Progenitor cell of endocrine pancreas (in vitro differentiated cells): ENCODE measurements at regions not wholly inside any gene's neighbourhood (a gene's known extent, or its start where the extent isn't known, plus 50 kb on each side); places are given as distances from the start of the nearest gene placed in this dataset.

Experiments
- DNase-seq: peaks from one replicate; pipeline ENCODE4 v3.0.0; 2021; ENCODE audit warnings: low spot score; ENCODE audit not compliant: unreplicated experiment
- H3K27ac Mint-ChIP-seq: 2 replicates; pipeline ENCODE4 v1.8.0; 2021; ENCODE audit warnings: mild to moderate bottlenecking, moderate library complexity, mixed read lengths
- H3K27me3 Mint-ChIP-seq: 2 replicates; pipeline ENCODE4 v1.8.0; 2021; ENCODE audit warnings: mixed read lengths
- H3K36me3 Mint-ChIP-seq: 2 replicates; pipeline ENCODE4 v1.8.0; 2022; ENCODE audit warnings: mixed read lengths; ENCODE audit not compliant: insufficient read depth
- H3K4me1 Mint-ChIP-seq: 2 replicates; pipeline ENCODE4 v1.8.0; 2021; ENCODE audit warnings: low read depth, mixed read lengths
- H3K4me3 Mint-ChIP-seq: 2 replicates; pipeline ENCODE4 v1.8.0; 2021; ENCODE audit warnings: low read depth, mild to moderate bottlenecking, moderate library complexity, mixed read lengths
- H3K9me3 Mint-ChIP-seq: 2 replicates; pipeline ENCODE4 v1.8.0; 2021; ENCODE audit warnings: low read depth, mixed read lengths
- CTCF ChIP-seq: fragments of 200-600 bp; sonication (generic); IDR thresholded peaks from one replicate; pipeline ENCODE4 v1.5.0; 2021; ENCODE audit warnings: antibody characterized with exemption, mild to moderate bottlenecking; ENCODE audit not compliant: unreplicated experiment

- Mint-ChIP-seq H3K4me1 (peaks cover 2% of the 10 kb centered on the region), H3K9me3 (no peaks in the 10 kb centered on the region), H3K36me3 (no peaks in the 10 kb centered on the region), H3K27me3 (peaks cover 19% of the 10 kb centered on the region), H3K4me3 (no peak overlapping the region), H3K27ac (no peak overlapping the region)
- DNase-seq = no peak
- TF ChIP-seq CTCF = no peak
Observed at GRCh38 chr2:241952816-241953215, 83.3 kb downstream of the RTP5 start.

GRCh38 chr2:241953324-241953928, 83.9 kb downstream of the RTP5 start:
- no peaks in the 10 kb centered on the region for H3K9me3 Mint-ChIP-seq
- no peak overlapping the region for H3K27ac Mint-ChIP-seq
- TF ChIP-seq CTCF = no peak
- peaks cover 17% of the 10 kb centered on the region for H3K27me3 Mint-ChIP-seq
- H3K36me3 Mint-ChIP-seq = no peaks in the 10 kb centered on the region
- DNase-seq = no peak
- H3K4me1 Mint-ChIP-seq = peaks cover 2% of the 10 kb centered on the region
- no peak overlapping the region for H3K4me3 Mint-ChIP-seq

GRCh38 chr2:241956521-241957110, 87.1 kb downstream of the RTP5 start:
- no peak overlapping the region for H3K4me3 Mint-ChIP-seq
- DNase-seq = no peak
- H3K27me3 Mint-ChIP-seq = peaks cover 3% of the 10 kb centered on the region
- TF ChIP-seq CTCF = no peak
- H3K4me1 Mint-ChIP-seq = no peaks in the 10 kb centered on the region
- H3K9me3 Mint-ChIP-seq = no peaks in the 10 kb centered on the region
- no peak overlapping the region for H3K27ac Mint-ChIP-seq
- H3K36me3 Mint-ChIP-seq = no peaks in the 10 kb centered on the region

GRCh38 chr2:241957276-241957675, 87.7 kb downstream of the RTP5 start:
- H3K27me3 Mint-ChIP-seq = peaks cover 3% of the 10 kb centered on the region
- H3K4me1 Mint-ChIP-seq = peaks cover 2% of the 10 kb centered on the region
- H3K4me3 Mint-ChIP-seq = no peak overlapping the region
- DNase-seq = no peak
- H3K36me3 Mint-ChIP-seq = no peaks in the 10 kb centered on the region
- no peak for TF ChIP-seq CTCF
- no peak overlapping the region for H3K27ac Mint-ChIP-seq
- H3K9me3 Mint-ChIP-seq = no peaks in the 10 kb centered on the region

- Mint-ChIP-seq H3K36me3 (no peaks in the 10 kb centered on the region), H3K9me3 (no peaks in the 10 kb centered on the region), H3K4me1 (peaks cover 4% of the 10 kb centered on the region), H3K4me3 (no peak overlapping the region), H3K27me3 (peaks cover 3% of the 10 kb centered on the region), H3K27ac (no peak overlapping the region)
- TF ChIP-seq CTCF = no peak
- no peak for DNase-seq
Observed at GRCh38 chr2:241958818-241959545, 89.5 kb downstream of the RTP5 start.
